Endothelial cell (in vitro differentiated cells): ENCODE measurements at regions not wholly inside any gene's neighbourhood (a gene's known extent, or its start where the extent isn't known, plus 50 kb on each side); places are given as distances from the start of the nearest gene placed in this dataset.

Experiments used
- DNase-seq: peaks from one replicate; pipeline ENCODE4 v3.0.0; 2021; ENCODE audit warnings: low spot score
- H3K27ac Mint-ChIP-seq: one replicate; pipeline ENCODE4 v1.8.0; 2021; ENCODE audit warnings: mixed read lengths, inconsistent platforms; ENCODE audit not compliant: unreplicated experiment
- H3K27me3 Mint-ChIP-seq: one replicate; pipeline ENCODE4 v1.8.0; 2021; ENCODE audit warnings: mild to moderate bottlenecking, moderate library complexity, mixed read lengths, inconsistent platforms; ENCODE audit not compliant: unreplicated experiment
- H3K36me3 Mint-ChIP-seq: one replicate; pipeline ENCODE4 v1.8.0; 2021; ENCODE audit warnings: mild to moderate bottlenecking, low read depth, mixed read lengths, inconsistent platforms; ENCODE audit not compliant: unreplicated experiment
- H3K4me1 Mint-ChIP-seq: one replicate; pipeline ENCODE4 v1.8.0; 2021; ENCODE audit warnings: mild to moderate bottlenecking, mixed read lengths, inconsistent platforms; ENCODE audit not compliant: unreplicated experiment
- H3K4me3 Mint-ChIP-seq: one replicate; pipeline ENCODE4 v1.8.0; 2021; ENCODE audit warnings: mild to moderate bottlenecking, mixed read lengths, inconsistent platforms; ENCODE audit not compliant: unreplicated experiment
- H3K9me3 Mint-ChIP-seq: one replicate; pipeline ENCODE4 v1.8.0; 2021; ENCODE audit warnings: mixed read lengths, inconsistent platforms; ENCODE audit not compliant: unreplicated experiment
- CTCF ChIP-seq: fragments of 200-600 bp; sonication (generic); IDR thresholded peaks from one replicate; pipeline ENCODE4 v1.5.0; 2021; ENCODE audit warnings: antibody characterized with exemption; ENCODE audit not compliant: unreplicated experiment

- Mint-ChIP-seq H3K27ac (no peak overlapping the region), H3K9me3 (no peaks in the 10 kb centered on the region), H3K4me1 (no peaks in the 10 kb centered on the region)
Observed at GRCh38 chr3:168457954-168458539, 362.3 kb upstream of the GOLIM4 start.

GRCh38 chr3:168455814-168456213, 360.1 kb upstream of the GOLIM4 start:
- no peak overlapping the region for H3K27ac Mint-ChIP-seq
- H3K9me3 Mint-ChIP-seq: no peaks in the 10 kb centered on the region
- H3K4me3 Mint-ChIP-seq: no peak overlapping the region
- no peak for DNase-seq
- TF ChIP-seq CTCF: no peak
- H3K27me3 Mint-ChIP-seq: no peaks in the 10 kb centered on the region
- no peaks in the 10 kb centered on the region for H3K4me1 Mint-ChIP-seq
- no peaks in the 10 kb centered on the region for H3K36me3 Mint-ChIP-seq

More at GRCh38 chr3:168457954-168458539, 362.3 kb upstream of the GOLIM4 start:
- Mint-ChIP-seq H3K27me3 (no peaks in the 10 kb centered on the region), H3K36me3 (no peaks in the 10 kb centered on the region), H3K4me3 (no peak overlapping the region)
- DNase-seq: no peak
- no peak for TF ChIP-seq CTCF

GRCh38 chr3:168453623-168454022, 357.9 kb upstream of the GOLIM4 start:
- DNase-seq: no peak
- Mint-ChIP-seq H3K27ac (no peak overlapping the region), H3K36me3 (no peaks in the 10 kb centered on the region), H3K4me3 (no peak overlapping the region), H3K27me3 (no peaks in the 10 kb centered on the region), H3K4me1 (no peaks in the 10 kb centered on the region), H3K9me3 (no peaks in the 10 kb centered on the region)
- no peak for TF ChIP-seq CTCF

GRCh38 chr3:168443965-168444364, 348.2 kb upstream of the GOLIM4 start:
- Mint-ChIP-seq H3K9me3 (no peaks in the 10 kb centered on the region), H3K27ac (no peak overlapping the region), H3K36me3 (no peaks in the 10 kb centered on the region), H3K4me1 (no peaks in the 10 kb centered on the region), H3K27me3 (no peaks in the 10 kb centered on the region), H3K4me3 (no peak overlapping the region)
- no peak for TF ChIP-seq CTCF
- no peak for DNase-seq

GRCh38 chr3:168442502-168442901, 346.8 kb upstream of the GOLIM4 start:
- Mint-ChIP-seq H3K4me3 (no peak overlapping the region), H3K27ac (no peak overlapping the region), H3K36me3 (no peaks in the 10 kb centered on the region), H3K27me3 (no peaks in the 10 kb centered on the region), H3K9me3 (no peaks in the 10 kb centered on the region), H3K4me1 (no peaks in the 10 kb centered on the region)
- no peak for TF ChIP-seq CTCF
- DNase-seq: no peak
